Lower lobe of right lung (tissue), 2 donors: ENCODE measurements at regions not wholly inside any gene's neighbourhood (a gene's known extent, or its start where the extent isn't known, plus 50 kb on each side); places are given as distances from the start of the nearest gene placed in this dataset.

Source experiments
- ATAC-seq, 2 donors: fragments of 200-7000 bp; cut with Tn5 transposase; one replicate each; pipeline ENCODE4 v1.9.1; 2020 to 2022; ENCODE audit warnings: mild to moderate bottlenecking in 2 of 2, moderate library complexity in 2 of 2
- DNase-seq: peaks from one replicate; pipeline ENCODE4 v3.0.0-alpha.2; 2020
- H3K27ac ChIP-seq: fragments of 200-600 bp; one replicate; pipeline ENCODE4 v1.8.0; 2022
- H3K27me3 ChIP-seq: fragments of 200-600 bp; one replicate; pipeline ENCODE4 v1.8.0; 2022; ENCODE audit warnings: low read depth
- H3K36me3 ChIP-seq: fragments of 200-600 bp; one replicate; pipeline ENCODE4 v1.8.0; 2022; ENCODE audit warnings: mild to moderate bottlenecking
- H3K4me1 ChIP-seq: fragments of 200-600 bp; one replicate; pipeline ENCODE4 v1.8.0; 2022
- H3K4me3 ChIP-seq: fragments of 200-600 bp; one replicate; pipeline ENCODE4 v1.8.0; 2022; ENCODE audit warnings: mild to moderate bottlenecking
- H3K9me3 ChIP-seq: fragments of 200-600 bp; one replicate; pipeline ENCODE4 v1.8.0; 2022
- intact Hi-C: fragments of 100-400 bp; cut with DNase I; formaldehyde crosslinking; loops from one replicate; pipeline ENCODE4 v1.11.0; 2022
- TF ChIP-seq, protein P1 (sequence below): fragments of 200-600 bp; IDR thresholded peaks from one replicate; pipeline ENCODE4 v1.8.0; 2022; ENCODE audit warnings: antibody characterized with exemption, mild to moderate bottlenecking
- donor health status: DM: no; HTN: yes; CAD: no; lungs with severe emphysema.

DNA sequence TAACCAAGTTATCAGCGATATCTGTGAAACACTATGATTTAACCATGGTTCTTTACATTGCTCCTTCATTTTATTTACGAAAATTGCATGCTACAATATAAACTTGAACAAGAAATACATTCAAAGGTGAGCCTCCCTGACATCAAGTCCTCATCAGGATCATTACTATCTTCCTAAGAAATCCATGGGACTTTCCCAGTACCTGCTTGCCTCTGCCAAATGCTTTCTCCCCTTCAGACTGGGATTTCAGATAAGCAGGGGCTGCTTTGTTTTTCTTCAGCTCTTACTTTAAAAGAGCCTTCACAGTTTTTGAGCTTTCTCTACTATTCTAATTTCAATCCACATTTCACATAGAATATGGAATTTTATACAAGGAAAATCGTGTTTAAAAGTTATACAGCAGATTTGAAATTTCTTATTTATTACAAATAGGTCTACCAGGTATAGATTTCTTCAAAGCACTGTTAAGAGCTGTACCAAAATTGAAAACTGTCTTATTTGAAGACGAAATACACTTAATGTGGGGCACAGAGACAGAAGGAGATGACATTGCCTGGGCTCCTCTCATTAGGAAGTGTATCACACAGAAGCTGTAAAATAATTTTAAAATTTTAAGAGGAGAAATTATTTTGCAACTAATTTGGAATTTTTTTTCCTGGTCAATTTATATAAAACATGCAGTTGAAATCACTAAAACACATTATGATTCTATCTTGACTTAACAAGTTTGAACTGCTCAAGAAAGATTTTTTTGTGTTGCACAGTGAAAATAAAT is 615.0 kb upstream of the AGTR1 start:
- H3K9me3 ChIP-seq, result no peaks in the 10 kb centered on the region
- no peaks in the 10 kb centered on the region for H3K36me3 ChIP-seq
- DNase-seq (no peak), ATAC-seq (no peak)
- TF ChIP-seq, protein P1, sequence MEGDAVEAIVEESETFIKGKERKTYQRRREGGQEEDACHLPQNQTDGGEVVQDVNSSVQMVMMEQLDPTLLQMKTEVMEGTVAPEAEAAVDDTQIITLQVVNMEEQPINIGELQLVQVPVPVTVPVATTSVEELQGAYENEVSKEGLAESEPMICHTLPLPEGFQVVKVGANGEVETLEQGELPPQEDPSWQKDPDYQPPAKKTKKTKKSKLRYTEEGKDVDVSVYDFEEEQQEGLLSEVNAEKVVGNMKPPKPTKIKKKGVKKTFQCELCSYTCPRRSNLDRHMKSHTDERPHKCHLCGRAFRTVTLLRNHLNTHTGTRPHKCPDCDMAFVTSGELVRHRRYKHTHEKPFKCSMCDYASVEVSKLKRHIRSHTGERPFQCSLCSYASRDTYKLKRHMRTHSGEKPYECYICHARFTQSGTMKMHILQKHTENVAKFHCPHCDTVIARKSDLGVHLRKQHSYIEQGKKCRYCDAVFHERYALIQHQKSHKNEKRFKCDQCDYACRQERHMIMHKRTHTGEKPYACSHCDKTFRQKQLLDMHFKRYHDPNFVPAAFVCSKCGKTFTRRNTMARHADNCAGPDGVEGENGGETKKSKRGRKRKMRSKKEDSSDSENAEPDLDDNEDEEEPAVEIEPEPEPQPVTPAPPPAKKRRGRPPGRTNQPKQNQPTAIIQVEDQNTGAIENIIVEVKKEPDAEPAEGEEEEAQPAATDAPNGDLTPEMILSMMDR, result no peak
- intact Hi-C loops, result no loop called here
- H3K27ac ChIP-seq, result no peak overlapping the region
- H3K4me3 ChIP-seq, result no peak overlapping the region
- no peaks in the 10 kb centered on the region for H3K4me1 ChIP-seq
- no peaks in the 10 kb centered on the region for H3K27me3 ChIP-seq

DNA sequence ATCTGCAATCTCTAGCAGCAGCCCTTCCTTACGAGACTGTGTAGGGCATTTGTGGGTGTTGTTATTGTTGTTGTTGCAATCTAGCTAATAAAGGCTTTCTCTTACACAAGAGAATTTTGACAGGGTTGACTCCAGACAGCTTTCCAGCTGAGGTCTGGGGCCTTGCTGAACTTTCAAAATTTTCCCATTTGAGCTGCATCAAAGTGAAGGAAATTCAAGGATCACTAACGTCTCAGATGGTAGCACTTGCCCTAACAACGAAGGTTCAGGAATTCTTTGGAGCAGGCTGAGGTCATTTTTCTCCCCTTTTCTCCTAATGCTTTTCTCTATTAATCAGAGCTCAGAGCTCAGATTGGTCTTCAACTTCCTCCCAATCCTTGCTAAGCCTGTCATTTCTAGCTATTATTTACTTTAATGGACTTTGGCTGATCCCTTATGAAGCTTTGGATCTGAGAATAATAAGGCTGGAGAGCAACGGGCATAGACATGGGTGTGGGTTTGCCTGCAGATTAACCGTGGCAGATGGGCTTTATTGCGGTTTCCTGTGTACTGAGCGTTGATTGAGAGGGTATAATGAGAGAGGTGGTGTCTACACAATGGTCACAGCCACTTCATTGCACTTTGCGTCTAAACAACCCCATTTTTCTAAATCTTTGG is 614.0 kb upstream of the AGTR1 start:
- ATAC-seq, result no peak
- intact Hi-C loops, result no loop called here
- H3K4me1 ChIP-seq, result no peaks in the 10 kb centered on the region
- H3K36me3 ChIP-seq, result no peaks in the 10 kb centered on the region
- no peak overlapping the region for H3K4me3 ChIP-seq
- DNase-seq, result no peak
- no peaks in the 10 kb centered on the region for H3K9me3 ChIP-seq
- TF ChIP-seq, protein P1, result no peak
- no peak overlapping the region for H3K27ac ChIP-seq
- no peaks in the 10 kb centered on the region for H3K27me3 ChIP-seq

DNA sequence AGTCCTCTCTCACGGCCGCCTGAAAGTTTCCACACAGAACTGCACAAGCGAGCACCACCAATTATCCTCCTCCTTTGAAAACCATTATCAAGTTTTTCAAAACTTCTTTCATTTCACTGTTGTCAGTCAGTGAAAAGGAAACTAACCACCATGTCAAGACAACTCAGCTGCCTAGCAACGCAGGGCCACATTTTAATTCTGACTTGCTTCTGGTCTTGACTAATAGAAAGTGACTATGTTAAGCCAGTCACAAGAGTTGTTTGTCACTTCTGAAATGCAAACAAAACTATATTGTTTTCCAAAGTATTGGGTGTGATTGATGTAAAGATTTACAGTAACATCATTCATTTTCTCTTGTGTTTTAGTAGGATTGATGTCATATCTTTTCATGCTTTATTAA is 612.8 kb upstream of the AGTR1 start:
- no peak overlapping the region for H3K27ac ChIP-seq
- intact Hi-C loops, result no loop called here
- TF ChIP-seq, protein P1, result no peak
- no peak for DNase-seq
- H3K9me3 ChIP-seq, result no peaks in the 10 kb centered on the region
- no peaks in the 10 kb centered on the region for H3K27me3 ChIP-seq
- no peaks in the 10 kb centered on the region for H3K4me1 ChIP-seq
- no peak for ATAC-seq
- H3K36me3 ChIP-seq, result no peaks in the 10 kb centered on the region
- no peak overlapping the region for H3K4me3 ChIP-seq

DNA sequence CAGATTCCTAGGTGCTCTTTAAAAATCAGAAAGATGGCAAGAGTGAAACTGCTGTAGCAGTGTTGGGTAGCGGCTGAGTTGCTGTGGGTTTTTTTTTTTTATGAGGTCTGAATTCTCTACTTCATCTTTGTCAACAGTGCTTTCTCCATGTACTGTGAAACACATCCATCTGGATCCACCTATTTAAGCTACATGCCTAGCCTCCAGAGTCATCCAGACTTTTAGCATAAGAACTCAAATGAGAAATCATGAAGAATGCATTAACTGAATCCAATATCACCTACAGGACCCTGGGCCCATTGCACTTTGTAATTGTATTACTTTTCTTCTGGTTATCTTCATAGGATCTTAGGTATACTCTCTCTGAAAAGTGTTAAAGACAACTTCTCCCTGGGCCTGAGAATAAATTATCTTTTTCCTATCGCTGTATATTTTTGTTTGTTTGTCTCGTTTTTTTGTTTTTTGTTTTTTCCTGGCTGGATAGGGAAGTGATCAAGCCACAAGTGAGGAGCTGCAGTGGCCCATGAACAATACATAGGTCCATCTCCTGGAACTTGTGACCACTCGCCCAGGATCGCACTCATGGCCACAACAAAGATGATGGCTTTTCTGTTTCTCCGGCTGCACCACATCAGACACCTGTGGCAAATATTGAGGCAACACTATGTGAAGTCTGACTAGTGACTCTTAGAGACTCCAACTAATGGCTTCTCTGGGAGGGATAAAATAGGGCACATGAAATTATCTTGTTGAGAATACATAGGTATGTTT is 609.9 kb upstream of the AGTR1 start:
- no peak for DNase-seq
- Histone ChIP-seq H3K27ac (no peak overlapping the region), H3K4me3 (no peak overlapping the region), H3K27me3 (no peaks in the 10 kb centered on the region), H3K36me3 (no peaks in the 10 kb centered on the region), H3K4me1 (no peaks in the 10 kb centered on the region), H3K9me3 (no peaks in the 10 kb centered on the region)
- intact Hi-C loops, result no loop called here
- no peak for ATAC-seq
- TF ChIP-seq, protein P1, result no peak

DNA sequence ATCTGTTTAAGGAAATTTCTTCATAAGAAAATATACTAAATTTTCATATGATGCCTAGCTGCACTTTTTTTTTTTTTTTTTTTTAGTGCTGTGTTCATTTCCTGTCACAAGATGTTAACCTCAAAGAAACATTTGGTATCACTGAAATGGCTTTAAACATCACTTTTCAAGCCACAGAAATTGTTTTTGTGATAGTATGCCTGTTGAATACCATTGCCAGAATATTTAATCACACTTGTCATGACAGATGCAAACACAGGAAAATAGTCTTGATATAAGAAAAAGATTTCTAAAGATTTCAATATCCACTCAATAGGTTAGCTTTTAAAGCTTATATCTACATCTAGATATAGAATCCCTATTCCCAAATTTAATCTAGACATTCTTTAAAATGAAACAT is 608.5 kb upstream of the AGTR1 start:
- DNase-seq, result no peak
- intact Hi-C loops, result no loop called here
- Histone ChIP-seq H3K9me3 (no peaks in the 10 kb centered on the region), H3K27me3 (no peaks in the 10 kb centered on the region), H3K36me3 (no peaks in the 10 kb centered on the region), H3K4me1 (no peaks in the 10 kb centered on the region), H3K4me3 (no peak overlapping the region), H3K27ac (no peak overlapping the region)
- no peak for ATAC-seq
- TF ChIP-seq, protein P1, result no peak
